Fibroblast of pulmonary artery (primary cell): ENCODE measurements at regions not wholly inside any gene's neighbourhood (a gene's known extent, or its start where the extent isn't known, plus 50 kb on each side); places are given as distances from the start of the nearest gene placed in this dataset.
"Not testable (repeated sequence)": the region's sequence is repeated elsewhere in the genome, so short reads cannot be mapped to it uniquely, and the experiment has no call there.

ENCODE experiments used
- DNase-seq: peaks from one replicate; pipeline ENCODE4 v3.0.0-alpha.2; 2010; ENCODE audit warnings: low read depth
- H3K4me3 ChIP-seq: replicated peaks from 2 replicates; pipeline ENCODE4 v1.5.1; 2011; ENCODE audit warnings: low read depth, mild to moderate bottlenecking, control low read depth, low read length, moderate library complexity
- TF ChIP-seq, protein P1 (sequence below): IDR thresholded peaks from 2 replicates; pipeline ENCODE4 v1.5.1; 2011; ENCODE audit warnings: mild to moderate bottlenecking, control low read depth, low read length, inconsistent platforms; ENCODE audit errors: missing control alignments

DNA sequence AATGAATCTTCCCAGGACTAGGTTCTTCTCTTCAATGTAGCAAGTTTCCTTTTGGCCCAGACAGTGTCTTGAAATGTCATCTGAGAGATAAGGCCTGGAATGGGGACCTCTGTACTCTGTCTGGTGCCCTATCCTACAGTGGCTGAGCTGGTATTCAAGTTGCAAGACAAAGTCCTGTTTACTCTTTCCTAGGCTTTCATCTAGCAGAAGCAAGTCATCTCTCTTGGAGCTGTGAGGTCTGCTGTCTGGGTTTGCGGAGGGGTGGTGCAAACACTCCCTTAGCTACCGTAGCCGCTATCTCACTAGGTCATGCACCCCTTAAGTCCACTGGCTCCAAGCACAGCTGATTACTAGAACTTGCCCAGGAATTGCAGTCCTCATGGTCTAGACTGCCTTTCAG is 149.7 kb upstream of the SLC16A7 start:
- DNase-seq, result no peak
- no peak overlapping the region for H3K4me3 ChIP-seq
- TF ChIP-seq, protein P1, sequence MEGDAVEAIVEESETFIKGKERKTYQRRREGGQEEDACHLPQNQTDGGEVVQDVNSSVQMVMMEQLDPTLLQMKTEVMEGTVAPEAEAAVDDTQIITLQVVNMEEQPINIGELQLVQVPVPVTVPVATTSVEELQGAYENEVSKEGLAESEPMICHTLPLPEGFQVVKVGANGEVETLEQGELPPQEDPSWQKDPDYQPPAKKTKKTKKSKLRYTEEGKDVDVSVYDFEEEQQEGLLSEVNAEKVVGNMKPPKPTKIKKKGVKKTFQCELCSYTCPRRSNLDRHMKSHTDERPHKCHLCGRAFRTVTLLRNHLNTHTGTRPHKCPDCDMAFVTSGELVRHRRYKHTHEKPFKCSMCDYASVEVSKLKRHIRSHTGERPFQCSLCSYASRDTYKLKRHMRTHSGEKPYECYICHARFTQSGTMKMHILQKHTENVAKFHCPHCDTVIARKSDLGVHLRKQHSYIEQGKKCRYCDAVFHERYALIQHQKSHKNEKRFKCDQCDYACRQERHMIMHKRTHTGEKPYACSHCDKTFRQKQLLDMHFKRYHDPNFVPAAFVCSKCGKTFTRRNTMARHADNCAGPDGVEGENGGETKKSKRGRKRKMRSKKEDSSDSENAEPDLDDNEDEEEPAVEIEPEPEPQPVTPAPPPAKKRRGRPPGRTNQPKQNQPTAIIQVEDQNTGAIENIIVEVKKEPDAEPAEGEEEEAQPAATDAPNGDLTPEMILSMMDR, result no peak

DNA sequence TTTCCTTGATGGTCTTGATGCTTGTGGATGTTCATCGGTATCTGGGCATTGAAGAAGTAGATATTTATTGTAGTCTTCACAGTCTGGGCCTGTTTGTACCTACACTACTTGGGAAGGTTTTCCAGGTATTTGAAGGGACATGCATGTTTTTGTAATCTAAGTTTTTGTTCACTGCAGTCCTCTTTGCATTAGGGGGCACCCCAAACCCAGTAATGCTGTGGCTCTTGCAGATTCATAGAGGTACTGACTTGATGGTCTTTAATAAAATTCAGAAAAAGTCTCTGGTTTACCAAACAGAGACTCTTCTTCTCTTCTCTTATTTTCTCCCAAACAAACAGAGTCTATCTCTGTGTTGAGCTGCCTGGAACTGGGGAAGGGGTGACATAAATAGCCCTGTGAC is 150.9 kb upstream of the SLC16A7 start:
- DNase-seq, result peak; percentile 33
- TF ChIP-seq, protein P1, result peak; percentile 19

DNA sequence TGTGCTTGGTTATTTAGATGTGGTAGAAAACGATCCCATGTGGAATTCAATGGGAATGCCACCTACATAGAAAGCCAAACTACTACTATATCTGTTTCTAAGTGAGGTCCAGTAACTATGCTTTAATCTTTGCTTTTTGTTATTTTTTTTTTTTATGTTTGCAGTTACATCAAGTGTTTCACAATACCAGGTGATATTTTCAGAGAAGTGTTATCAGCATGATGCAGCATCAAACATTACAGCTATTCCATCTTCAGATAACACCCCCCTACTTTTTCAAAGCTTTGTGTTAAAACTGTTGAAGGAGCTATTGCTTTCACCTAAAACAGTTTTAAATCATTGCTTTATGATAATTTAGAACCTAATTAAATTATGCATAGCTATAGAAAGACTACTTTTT is 163.8 kb upstream of the SLC16A7 start:
- TF ChIP-seq, protein P1, result no peak
- no peak overlapping the region for H3K4me3 ChIP-seq
- no peak for DNase-seq

More for the DNA sequence above, 150.9 kb upstream of the SLC16A7 start:
- no peak overlapping the region for H3K4me3 ChIP-seq

DNA sequence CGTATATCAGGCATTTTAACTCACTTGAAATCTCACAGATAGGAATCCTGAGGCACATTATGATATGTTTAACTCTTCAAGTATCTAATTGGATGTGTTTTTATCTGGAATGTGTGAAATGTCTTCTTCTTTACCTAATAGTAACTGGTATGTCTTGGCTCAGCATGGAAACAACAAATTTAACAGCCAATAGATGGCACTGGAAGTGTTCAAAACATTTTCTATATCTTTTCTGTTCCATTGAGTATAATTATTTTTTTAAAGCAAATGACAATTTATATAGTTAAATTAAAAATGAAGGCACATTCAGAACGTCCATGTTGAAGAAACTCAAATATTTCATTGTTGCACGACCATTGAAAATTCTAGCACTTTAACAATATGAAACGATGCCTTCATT is 164.6 kb upstream of the SLC16A7 start:
- DNase-seq, result peak; percentile 15
- H3K4me3 ChIP-seq, result no peak overlapping the region
- TF ChIP-seq, protein P1, result peak; percentile 27

DNA sequence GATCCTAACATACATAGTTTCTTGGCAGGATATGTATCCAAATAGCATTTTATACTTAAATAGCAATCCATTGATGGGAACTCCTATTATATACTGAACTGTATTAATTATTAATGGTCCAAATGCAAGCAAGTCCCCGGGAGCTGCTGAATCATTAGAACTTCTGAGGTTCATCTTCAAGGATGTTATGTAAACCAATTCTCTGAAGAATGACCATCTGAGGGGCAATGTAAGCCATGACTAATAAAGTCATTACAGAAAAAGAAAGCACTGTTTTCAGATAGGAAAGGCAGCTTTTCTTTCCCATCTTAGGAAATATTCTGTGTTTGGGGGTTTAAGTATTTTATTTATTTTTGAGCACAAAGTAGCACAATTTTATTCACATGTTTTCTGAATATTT is 166.1 kb upstream of the SLC16A7 start:
- DNase-seq, result no peak
- TF ChIP-seq, protein P1, result no peak
- H3K4me3 ChIP-seq, result no peak overlapping the region

DNA sequence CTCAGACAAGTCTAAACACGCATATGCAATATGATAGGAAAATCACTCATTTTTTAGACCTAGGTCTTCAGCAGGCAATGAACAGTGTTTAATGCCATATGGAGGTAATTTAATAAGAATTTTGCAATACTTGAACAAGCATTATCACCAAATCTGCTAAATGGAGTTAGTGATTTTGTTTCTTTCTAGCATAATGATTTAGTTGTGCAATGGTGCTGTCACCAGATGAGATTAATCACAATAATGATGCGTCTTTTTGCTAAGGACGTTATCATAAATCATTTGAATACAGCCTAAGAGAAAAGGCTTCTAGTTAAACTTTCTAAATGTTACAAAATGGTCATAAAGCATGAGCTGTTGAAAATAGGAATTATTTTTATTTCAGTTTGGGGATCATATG is 170.0 kb upstream of the SLC16A7 start:
- DNase-seq, result no peak
- no peak overlapping the region for H3K4me3 ChIP-seq
- TF ChIP-seq, protein P1, result no peak

DNA sequence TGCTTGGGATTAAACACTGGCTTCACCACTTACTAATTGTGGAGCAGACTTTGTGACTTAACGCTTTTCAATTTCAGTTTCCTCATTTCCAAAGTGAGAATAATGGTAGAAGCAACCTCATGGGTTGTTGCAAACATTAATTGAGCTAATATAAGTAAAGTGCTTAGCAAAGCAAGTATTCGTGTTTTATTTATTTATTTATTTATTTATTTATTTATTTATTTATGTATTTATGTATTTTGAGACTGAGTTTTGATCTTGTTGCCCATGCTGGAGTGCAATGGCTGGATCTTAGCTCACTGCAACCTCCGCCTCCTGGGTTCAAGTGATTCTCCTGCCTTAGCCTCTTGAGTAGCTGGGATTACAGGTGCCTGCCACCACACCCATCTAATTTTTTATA is 171.2 kb upstream of the SLC16A7 start:
- DNase-seq, H3K4me3 ChIP-seq: not testable (repeated sequence)
